ENCODE measurements at regions not wholly inside any gene's neighbourhood (a gene's known extent, or its start where the extent isn't known, plus 50 kb on each side); places are given as distances from the start of the nearest gene placed in this dataset.
"Not testable (repeated sequence)": the region's sequence is repeated elsewhere in the genome, so short reads cannot be mapped to it uniquely, and the experiment has no call there.

DNA sequence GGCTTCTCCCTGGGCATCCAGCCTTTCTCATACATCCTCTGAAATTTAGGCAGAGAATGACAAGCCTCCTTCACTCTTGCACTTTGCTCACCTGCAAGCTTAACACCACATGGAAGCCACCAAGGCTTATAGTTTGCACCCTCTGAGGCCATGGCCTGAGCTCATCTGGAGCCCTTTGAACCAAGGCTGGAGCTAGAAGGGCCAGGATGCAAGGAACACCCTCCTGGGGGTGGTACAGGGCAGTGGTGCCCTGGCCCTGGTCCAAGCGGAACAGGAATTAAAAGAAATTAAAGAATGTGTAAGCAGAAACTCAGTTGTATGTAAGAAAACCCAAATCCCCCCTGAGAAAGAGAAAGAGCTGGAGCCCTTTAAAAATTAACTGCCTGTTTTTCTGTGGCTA lies 221.9 kb downstream of the POTEH start:
- TF ChIP-seq CTCF (IDR thresholded peaks at IDR 0.05; ENCODE audit: low read depth, low read length); EZH2phosphoT487 (IDR thresholded peaks at IDR 0.05; ENCODE audit: low read depth): not testable (repeated sequence)

Data from OCI-LY3 (cell line).